ENCODE measurements at regions not wholly inside any gene's neighbourhood (a gene's known extent, or its start where the extent isn't known, plus 50 kb on each side); places are given as distances from the start of the nearest gene placed in this dataset.

DNA sequence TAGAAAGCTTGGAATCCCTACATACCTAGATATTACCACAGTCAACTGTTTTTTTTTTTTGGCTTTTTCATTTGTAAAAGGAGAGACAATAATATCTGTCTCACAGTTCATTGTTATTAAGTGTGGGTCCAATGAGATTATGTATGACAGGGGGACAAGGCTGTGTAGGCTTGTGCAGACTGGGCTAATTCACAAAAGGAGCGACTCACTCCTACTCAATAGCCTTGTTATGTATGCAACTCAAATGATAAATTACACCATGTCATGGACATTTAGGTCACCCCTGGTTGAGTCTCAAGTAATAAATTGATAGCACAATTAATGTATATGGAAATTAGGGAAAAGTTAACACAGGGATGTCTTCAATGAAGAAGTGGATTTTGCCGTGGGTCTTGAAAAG lies 208.2 kb upstream of the MAP3K7 start:
- no peaks in the 10 kb centered on the region for H3K9me3 ChIP-seq
- H3K27me3 ChIP-seq: no peaks in the 10 kb centered on the region
- DNase-seq (ENCODE audit: low spot score in 2 of 2): no peak
- H3K4me1 ChIP-seq: no peaks in the 10 kb centered on the region
- TF ChIP-seq, protein P1, sequence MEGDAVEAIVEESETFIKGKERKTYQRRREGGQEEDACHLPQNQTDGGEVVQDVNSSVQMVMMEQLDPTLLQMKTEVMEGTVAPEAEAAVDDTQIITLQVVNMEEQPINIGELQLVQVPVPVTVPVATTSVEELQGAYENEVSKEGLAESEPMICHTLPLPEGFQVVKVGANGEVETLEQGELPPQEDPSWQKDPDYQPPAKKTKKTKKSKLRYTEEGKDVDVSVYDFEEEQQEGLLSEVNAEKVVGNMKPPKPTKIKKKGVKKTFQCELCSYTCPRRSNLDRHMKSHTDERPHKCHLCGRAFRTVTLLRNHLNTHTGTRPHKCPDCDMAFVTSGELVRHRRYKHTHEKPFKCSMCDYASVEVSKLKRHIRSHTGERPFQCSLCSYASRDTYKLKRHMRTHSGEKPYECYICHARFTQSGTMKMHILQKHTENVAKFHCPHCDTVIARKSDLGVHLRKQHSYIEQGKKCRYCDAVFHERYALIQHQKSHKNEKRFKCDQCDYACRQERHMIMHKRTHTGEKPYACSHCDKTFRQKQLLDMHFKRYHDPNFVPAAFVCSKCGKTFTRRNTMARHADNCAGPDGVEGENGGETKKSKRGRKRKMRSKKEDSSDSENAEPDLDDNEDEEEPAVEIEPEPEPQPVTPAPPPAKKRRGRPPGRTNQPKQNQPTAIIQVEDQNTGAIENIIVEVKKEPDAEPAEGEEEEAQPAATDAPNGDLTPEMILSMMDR (IDR thresholded peaks at IDR 0.05): no peak
- no peaks in the 10 kb centered on the region for H3K36me3 ChIP-seq
- H3K4me3 ChIP-seq: no peak overlapping the region
- intact Hi-C loops (cut with DNase I): no loop called here
- H3K27ac ChIP-seq: no peak overlapping the region

- intact Hi-C loops (cut with DNase I): no loop called here
- H3K27ac ChIP-seq: no peak overlapping the region
- TF ChIP-seq, protein P1 (IDR thresholded peaks at IDR 0.05): no peak
- H3K4me3 ChIP-seq: no peak overlapping the region
- no peaks in the 10 kb centered on the region for H3K36me3 ChIP-seq
- no peaks in the 10 kb centered on the region for H3K4me1 ChIP-seq
- H3K9me3 ChIP-seq: no peaks in the 10 kb centered on the region
- no peaks in the 10 kb centered on the region for H3K27me3 ChIP-seq
- DNase-seq (ENCODE audit: low spot score in 2 of 2): no peak
Measured at GRCh38 chr6:90793771-90794170, 206.9 kb upstream of the MAP3K7 start.

GRCh38 chr6:90790696-90791095 lies 203.8 kb upstream of the MAP3K7 start:
- Histone ChIP-seq H3K4me3 (no peak overlapping the region), H3K36me3 (no peaks in the 10 kb centered on the region), H3K27ac (no peak overlapping the region), H3K9me3 (no peaks in the 10 kb centered on the region), H3K27me3 (no peaks in the 10 kb centered on the region), H3K4me1 (no peaks in the 10 kb centered on the region)
- TF ChIP-seq, protein P1 (IDR thresholded peaks at IDR 0.05): no peak
- DNase-seq (ENCODE audit: low spot score in 2 of 2): no peak
- intact Hi-C loops (cut with DNase I): no loop called here

GRCh38 chr6:90790058-90790457 lies 203.2 kb upstream of the MAP3K7 start:
- TF ChIP-seq, protein P1 (IDR thresholded peaks at IDR 0.05): no peak
- H3K27ac ChIP-seq: no peak overlapping the region
- H3K4me3 ChIP-seq: no peak overlapping the region
- no peaks in the 10 kb centered on the region for H3K4me1 ChIP-seq
- H3K27me3 ChIP-seq: no peaks in the 10 kb centered on the region
- intact Hi-C loops (cut with DNase I): no loop called here
- no peaks in the 10 kb centered on the region for H3K36me3 ChIP-seq
- H3K9me3 ChIP-seq: no peaks in the 10 kb centered on the region
- DNase-seq (ENCODE audit: low spot score in 2 of 2): no peak

GRCh38 chr6:90788781-90789180 lies 201.9 kb upstream of the MAP3K7 start:
- H3K4me3 ChIP-seq: no peak overlapping the region
- H3K4me1 ChIP-seq: no peaks in the 10 kb centered on the region
- TF ChIP-seq, protein P1 (IDR thresholded peaks at IDR 0.05): no peak
- no peaks in the 10 kb centered on the region for H3K9me3 ChIP-seq
- H3K36me3 ChIP-seq: no peaks in the 10 kb centered on the region
- intact Hi-C loops (cut with DNase I): no loop called here
- no peak for DNase-seq (ENCODE audit: low spot score in 2 of 2)
- H3K27ac ChIP-seq: no peak overlapping the region
- no peaks in the 10 kb centered on the region for H3K27me3 ChIP-seq

- no peak overlapping the region for H3K4me3 ChIP-seq
- no peaks in the 10 kb centered on the region for H3K27me3 ChIP-seq
- H3K9me3 ChIP-seq: no peaks in the 10 kb centered on the region
- no peak for DNase-seq (ENCODE audit: low spot score in 2 of 2)
- no peaks in the 10 kb centered on the region for H3K4me1 ChIP-seq
- H3K27ac ChIP-seq: no peak overlapping the region
- intact Hi-C loops (cut with DNase I): no loop called here
- TF ChIP-seq, protein P1 (IDR thresholded peaks at IDR 0.05): no peak
- no peaks in the 10 kb centered on the region for H3K36me3 ChIP-seq
Measured at GRCh38 chr6:90787446-90787845, 200.6 kb upstream of the MAP3K7 start.
